OCI-LY7 (cell line): ENCODE measurements at regions not wholly inside any gene's neighbourhood (a gene's known extent, or its start where the extent isn't known, plus 50 kb on each side); places are given as distances from the start of the nearest gene placed in this dataset.
"Not testable (repeated sequence)": the region's sequence is repeated elsewhere in the genome, so short reads cannot be mapped to it uniquely, and the experiment has no call there.

ENCODE experiments used
- EZH2phosphoT487 ChIP-seq: fragments of 200-600 bp; sonication (generic); IDR thresholded peaks from 2 replicates; pipeline ENCODE4 v1.6.1; 2018; ENCODE audit warnings: low read depth, borderline replicate concordance, mild to moderate bottlenecking, mixed run types, antibody characterized with exemption, low read length, moderate library complexity, mixed read lengths
- TF ChIP-seq, protein P1 (sequence below): fragments of 200-600 bp; sonication (generic); conservative IDR thresholded peaks from 2 replicates; pipeline ENCODE4 v1.5.1; 2014; ENCODE audit warnings: mild to moderate bottlenecking, antibody characterized with exemption, low read length, moderate library complexity, mixed read lengths

GRCh38 chr3:195969341-195969740 lies 61.0 kb upstream of the TNK2 start:
- TF ChIP-seq, protein P1, sequence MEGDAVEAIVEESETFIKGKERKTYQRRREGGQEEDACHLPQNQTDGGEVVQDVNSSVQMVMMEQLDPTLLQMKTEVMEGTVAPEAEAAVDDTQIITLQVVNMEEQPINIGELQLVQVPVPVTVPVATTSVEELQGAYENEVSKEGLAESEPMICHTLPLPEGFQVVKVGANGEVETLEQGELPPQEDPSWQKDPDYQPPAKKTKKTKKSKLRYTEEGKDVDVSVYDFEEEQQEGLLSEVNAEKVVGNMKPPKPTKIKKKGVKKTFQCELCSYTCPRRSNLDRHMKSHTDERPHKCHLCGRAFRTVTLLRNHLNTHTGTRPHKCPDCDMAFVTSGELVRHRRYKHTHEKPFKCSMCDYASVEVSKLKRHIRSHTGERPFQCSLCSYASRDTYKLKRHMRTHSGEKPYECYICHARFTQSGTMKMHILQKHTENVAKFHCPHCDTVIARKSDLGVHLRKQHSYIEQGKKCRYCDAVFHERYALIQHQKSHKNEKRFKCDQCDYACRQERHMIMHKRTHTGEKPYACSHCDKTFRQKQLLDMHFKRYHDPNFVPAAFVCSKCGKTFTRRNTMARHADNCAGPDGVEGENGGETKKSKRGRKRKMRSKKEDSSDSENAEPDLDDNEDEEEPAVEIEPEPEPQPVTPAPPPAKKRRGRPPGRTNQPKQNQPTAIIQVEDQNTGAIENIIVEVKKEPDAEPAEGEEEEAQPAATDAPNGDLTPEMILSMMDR = not testable (repeated sequence)
- not testable (repeated sequence) for TF ChIP-seq EZH2phosphoT487
